Progenitor cell of endocrine pancreas (in vitro differentiated cells): ENCODE measurements at regions not wholly inside any gene's neighbourhood (a gene's known extent, or its start where the extent isn't known, plus 50 kb on each side); places are given as distances from the start of the nearest gene placed in this dataset.

Experiments used
- DNase-seq: peaks from one replicate; pipeline ENCODE4 v3.0.0; 2021; ENCODE audit warnings: low spot score; ENCODE audit not compliant: unreplicated experiment
- H3K27ac Mint-ChIP-seq: 2 replicates; pipeline ENCODE4 v1.8.0; 2021; ENCODE audit warnings: mild to moderate bottlenecking, moderate library complexity, mixed read lengths
- H3K27me3 Mint-ChIP-seq: 2 replicates; pipeline ENCODE4 v1.8.0; 2021; ENCODE audit warnings: mixed read lengths
- H3K36me3 Mint-ChIP-seq: 2 replicates; pipeline ENCODE4 v1.8.0; 2022; ENCODE audit warnings: mixed read lengths; ENCODE audit not compliant: insufficient read depth
- H3K4me1 Mint-ChIP-seq: 2 replicates; pipeline ENCODE4 v1.8.0; 2021; ENCODE audit warnings: low read depth, mixed read lengths
- H3K4me3 Mint-ChIP-seq: 2 replicates; pipeline ENCODE4 v1.8.0; 2021; ENCODE audit warnings: low read depth, mild to moderate bottlenecking, moderate library complexity, mixed read lengths
- H3K9me3 Mint-ChIP-seq: 2 replicates; pipeline ENCODE4 v1.8.0; 2021; ENCODE audit warnings: low read depth, mixed read lengths
- TF ChIP-seq, protein P1 (sequence below): fragments of 200-600 bp; sonication (generic); IDR thresholded peaks from one replicate; pipeline ENCODE4 v1.5.0; 2021; ENCODE audit warnings: antibody characterized with exemption, mild to moderate bottlenecking; ENCODE audit not compliant: unreplicated experiment

DNA sequence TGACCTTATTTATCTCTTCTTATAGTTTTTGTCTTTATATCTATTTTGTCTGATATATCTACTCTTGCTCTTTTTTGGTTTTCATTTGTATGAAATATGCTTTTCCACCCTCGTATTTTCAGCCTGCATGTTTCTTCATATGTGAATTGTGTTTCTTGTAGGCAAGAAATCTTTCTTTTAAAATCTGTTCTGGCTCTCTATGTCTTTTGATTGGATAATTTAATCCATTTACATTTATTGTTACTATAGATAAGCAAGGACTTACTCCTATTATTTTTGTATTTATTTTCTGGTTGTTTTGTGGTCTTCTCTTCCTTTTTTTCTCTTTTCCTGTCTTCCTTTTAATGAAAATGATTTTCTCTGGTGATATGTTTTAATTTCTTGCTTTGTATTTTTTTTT, 403.1 kb downstream of the DCAF12L2 start:
- no peaks in the 10 kb centered on the region for H3K4me1 Mint-ChIP-seq
- peaks cover 30% of the 10 kb centered on the region for H3K9me3 Mint-ChIP-seq
- peaks cover 2% of the 10 kb centered on the region for H3K36me3 Mint-ChIP-seq
- no peak for DNase-seq
- H3K27ac Mint-ChIP-seq, result no peak overlapping the region
- H3K4me3 Mint-ChIP-seq, result no peak overlapping the region
- H3K27me3 Mint-ChIP-seq, result no peaks in the 10 kb centered on the region
- TF ChIP-seq, protein P1, sequence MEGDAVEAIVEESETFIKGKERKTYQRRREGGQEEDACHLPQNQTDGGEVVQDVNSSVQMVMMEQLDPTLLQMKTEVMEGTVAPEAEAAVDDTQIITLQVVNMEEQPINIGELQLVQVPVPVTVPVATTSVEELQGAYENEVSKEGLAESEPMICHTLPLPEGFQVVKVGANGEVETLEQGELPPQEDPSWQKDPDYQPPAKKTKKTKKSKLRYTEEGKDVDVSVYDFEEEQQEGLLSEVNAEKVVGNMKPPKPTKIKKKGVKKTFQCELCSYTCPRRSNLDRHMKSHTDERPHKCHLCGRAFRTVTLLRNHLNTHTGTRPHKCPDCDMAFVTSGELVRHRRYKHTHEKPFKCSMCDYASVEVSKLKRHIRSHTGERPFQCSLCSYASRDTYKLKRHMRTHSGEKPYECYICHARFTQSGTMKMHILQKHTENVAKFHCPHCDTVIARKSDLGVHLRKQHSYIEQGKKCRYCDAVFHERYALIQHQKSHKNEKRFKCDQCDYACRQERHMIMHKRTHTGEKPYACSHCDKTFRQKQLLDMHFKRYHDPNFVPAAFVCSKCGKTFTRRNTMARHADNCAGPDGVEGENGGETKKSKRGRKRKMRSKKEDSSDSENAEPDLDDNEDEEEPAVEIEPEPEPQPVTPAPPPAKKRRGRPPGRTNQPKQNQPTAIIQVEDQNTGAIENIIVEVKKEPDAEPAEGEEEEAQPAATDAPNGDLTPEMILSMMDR, result no peak

DNA sequence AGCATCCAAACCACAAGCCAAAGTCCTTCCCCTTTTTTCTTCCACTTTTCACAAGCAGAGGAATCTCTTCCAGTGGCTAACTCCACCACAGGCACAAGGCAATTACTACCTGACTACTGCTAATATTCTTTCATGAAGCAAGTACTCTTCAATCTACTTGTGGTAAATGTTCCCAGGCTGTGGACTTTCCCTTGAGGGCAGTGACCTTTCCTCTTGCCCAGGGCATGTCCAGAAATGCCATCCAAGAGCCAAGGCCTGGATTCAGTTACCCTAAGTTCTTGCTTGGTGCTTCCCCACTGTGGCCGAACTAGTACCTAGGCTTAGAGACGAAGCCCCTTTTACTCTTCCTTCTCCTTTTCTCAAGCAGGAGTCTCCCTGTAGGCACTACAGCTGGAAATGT, 400.7 kb downstream of the DCAF12L2 start:
- Mint-ChIP-seq H3K9me3 (peaks cover 28% of the 10 kb centered on the region), H3K36me3 (peaks cover 2% of the 10 kb centered on the region), H3K27ac (no peak overlapping the region), H3K27me3 (no peaks in the 10 kb centered on the region), H3K4me3 (no peak overlapping the region), H3K4me1 (no peaks in the 10 kb centered on the region)
- no peak for DNase-seq
- TF ChIP-seq, protein P1, result no peak

DNA sequence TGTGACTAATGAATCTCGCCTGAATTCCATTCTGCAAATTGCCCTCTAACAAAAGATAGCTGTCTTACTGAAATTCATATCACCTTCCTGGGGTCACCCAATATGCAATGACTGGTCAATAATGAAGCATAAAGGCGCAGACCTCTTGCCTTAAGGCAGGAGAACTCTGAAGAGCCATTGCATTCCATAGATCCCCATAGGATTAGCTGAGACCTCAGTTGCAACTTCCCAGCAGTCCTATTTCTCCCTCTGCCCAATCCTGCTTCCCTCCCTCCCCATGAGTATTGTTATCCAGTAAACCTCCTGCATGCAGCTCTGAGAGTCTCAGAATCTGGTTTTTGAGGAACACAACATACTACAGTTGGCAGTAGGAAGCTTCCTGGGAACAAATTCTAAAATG, 396.5 kb downstream of the DCAF12L2 start:
- H3K27ac Mint-ChIP-seq, result no peak overlapping the region
- no peak overlapping the region for H3K4me3 Mint-ChIP-seq
- no peaks in the 10 kb centered on the region for H3K4me1 Mint-ChIP-seq
- H3K9me3 Mint-ChIP-seq, result peaks cover 2% of the 10 kb centered on the region
- no peak for DNase-seq
- TF ChIP-seq, protein P1, result no peak
- no peaks in the 10 kb centered on the region for H3K27me3 Mint-ChIP-seq
- no peaks in the 10 kb centered on the region for H3K36me3 Mint-ChIP-seq

DNA sequence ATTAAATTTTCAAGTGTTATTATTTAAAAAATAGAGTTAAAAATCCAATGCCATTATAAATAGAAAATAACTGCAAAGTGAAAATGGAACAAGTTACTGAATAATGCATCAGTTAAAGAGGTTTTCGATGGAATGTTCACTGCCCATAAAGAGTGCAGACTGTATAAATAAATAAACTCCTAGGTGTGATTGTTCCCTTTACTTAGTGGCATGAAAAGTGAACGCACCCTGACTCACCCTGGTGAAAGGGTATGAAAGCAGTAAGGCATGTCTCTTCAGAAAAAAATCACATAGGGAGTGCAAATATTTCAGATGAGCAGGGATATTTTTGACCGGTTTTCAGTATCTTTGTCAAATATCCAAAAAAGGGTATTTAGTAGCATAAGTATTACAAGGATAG, 387.8 kb downstream of the DCAF12L2 start:
- no peak overlapping the region for H3K4me3 Mint-ChIP-seq
- no peaks in the 10 kb centered on the region for H3K36me3 Mint-ChIP-seq
- H3K9me3 Mint-ChIP-seq, result peaks cover 8% of the 10 kb centered on the region
- peaks cover 27% of the 10 kb centered on the region for H3K4me1 Mint-ChIP-seq
- H3K27ac Mint-ChIP-seq, result no peak overlapping the region
- H3K27me3 Mint-ChIP-seq, result no peaks in the 10 kb centered on the region
- no peak for DNase-seq
- TF ChIP-seq, protein P1, result no peak

DNA sequence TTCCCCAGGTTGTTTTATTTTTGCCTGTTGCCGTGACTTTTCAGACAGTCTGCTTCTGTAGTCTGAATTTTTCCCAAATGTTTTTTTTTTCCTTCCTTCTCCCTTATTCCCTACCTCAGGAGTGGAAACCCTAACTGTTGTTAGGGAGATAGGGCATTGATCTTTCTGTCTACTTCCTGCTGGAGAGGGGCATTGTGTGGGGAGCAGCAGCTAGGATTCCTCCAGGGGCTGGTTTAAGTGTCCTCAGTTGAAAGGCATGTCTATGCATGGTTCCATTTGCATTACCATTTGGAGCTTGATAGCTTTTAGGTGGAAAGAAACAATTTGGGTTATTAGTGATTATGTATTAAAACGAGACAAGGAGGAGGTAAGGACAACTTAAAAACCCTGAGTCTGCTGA, 383.9 kb downstream of the DCAF12L2 start:
- Mint-ChIP-seq H3K27me3 (no peaks in the 10 kb centered on the region), H3K4me1 (peaks cover 30% of the 10 kb centered on the region), H3K4me3 (no peak overlapping the region), H3K27ac (peak overlapping the region; percentile 57), H3K36me3 (no peaks in the 10 kb centered on the region), H3K9me3 (peaks cover 5% of the 10 kb centered on the region)
- TF ChIP-seq, protein P1, result no peak
- DNase-seq, result no peak

DNA sequence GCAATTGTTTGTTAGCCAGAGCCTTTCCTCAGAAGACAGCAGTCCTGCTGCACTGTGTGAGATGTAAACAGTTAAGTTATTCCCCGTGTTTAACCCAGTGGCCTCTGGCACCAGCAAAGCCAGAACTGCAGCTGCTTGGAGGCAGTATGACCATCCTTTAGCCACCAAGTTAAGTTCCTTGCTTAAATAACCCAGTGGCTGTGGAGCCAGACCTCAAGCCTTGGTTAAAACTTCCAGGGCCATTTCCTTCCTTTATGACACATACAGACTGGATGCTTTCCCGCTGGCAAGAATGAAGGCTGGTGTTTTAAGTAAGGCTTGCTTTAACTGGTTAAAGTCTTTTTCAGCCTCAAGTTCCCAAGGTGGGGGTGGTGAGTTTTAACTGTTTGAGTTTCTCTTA, 379.8 kb downstream of the DCAF12L2 start:
- Mint-ChIP-seq H3K4me3 (no peak overlapping the region), H3K9me3 (peaks cover 15% of the 10 kb centered on the region), H3K27ac (no peak overlapping the region), H3K36me3 (peaks cover 3% of the 10 kb centered on the region), H3K27me3 (no peaks in the 10 kb centered on the region), H3K4me1 (peaks cover 13% of the 10 kb centered on the region)
- no peak for DNase-seq
- TF ChIP-seq, protein P1, result no peak
